Heart left ventricle (tissue), 13 donors: ENCODE measurements at regions not wholly inside any gene's neighbourhood (a gene's known extent, or its start where the extent isn't known, plus 50 kb on each side); places are given as distances from the start of the nearest gene placed in this dataset.

Source experiments
- POLR2A ChIP-seq, 2 donors: fragments of 450-650 bp; IDR thresholded peaks; one replicate each; pipeline ENCODE4 v1.6.1; 2017; ENCODE audit warnings: antibody characterized with exemption in 2 of 2, mild to moderate bottlenecking in 2 of 2, moderate library complexity in 2 of 2
- TF ChIP-seq, protein P1 (sequence below), 12 donors: fragments of 200-600 bp; sonication (generic) in 4 of 12; IDR thresholded peaks; one replicate each; pipeline versions ENCODE4 v1.5.0 to v1.8.0; 2018 to 2022; ENCODE audit warnings: antibody characterized with exemption in 12 of 12, mild to moderate bottlenecking in 5 of 12
- donor health status: ischemic (EF 13 %, LVEDD 7.1; RV severe dilation, severe dysfunction).
- donor health status: DM: no; HTN: yes; CAD: no.
- donor health status: DM: no; HTN: no; CAD: no.
- donor health status: ischemic (EF 25% LVEDD 6.9; RV normal size, moderate dysfunction).
- donor health status: ischemic (EF 25% LVEDD 5.7; RV mildly dilated, moderate dysfunction).
- donor health status: ischemic (EF 35%, LVEDD 5.7; RV mildly dilated, moderate dysfunction).
- donor health status: nonischemic (EF 11% LVEDD 7.7; RV severe dilation, severe dysfunction).
- donor health status: DM: yes; HTN: yes; CAD: no.
- donor health status: PGD.
- donor health status: ischemic (EF 29% LVEDD 5.4; RV normal size, mild dysfunction).
- donor health status: nonischemic (EF 23%, LVEDD 6.1; RV moderate dilation, normal function).

DNA sequence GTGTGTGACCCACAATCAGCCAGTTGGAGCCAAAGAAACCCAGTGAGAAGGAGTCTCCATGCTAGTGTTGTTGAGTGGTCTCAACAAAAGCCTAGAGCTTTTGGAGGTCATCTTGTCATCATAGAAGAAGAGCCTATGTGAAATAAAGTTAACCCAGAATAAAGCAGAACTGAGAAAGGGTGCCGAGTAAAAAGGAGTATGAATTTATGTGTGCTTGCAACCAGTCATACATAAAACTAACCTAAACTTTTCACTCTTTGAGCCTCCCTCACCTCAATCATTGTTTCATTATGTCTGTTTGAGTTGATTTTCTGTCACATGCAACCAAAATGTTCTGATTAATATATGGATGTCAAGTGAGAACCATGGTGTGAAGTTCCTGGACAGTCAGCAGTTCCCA lies 599.3 kb upstream of the ZEB2 start:
- TF ChIP-seq, protein P1, sequence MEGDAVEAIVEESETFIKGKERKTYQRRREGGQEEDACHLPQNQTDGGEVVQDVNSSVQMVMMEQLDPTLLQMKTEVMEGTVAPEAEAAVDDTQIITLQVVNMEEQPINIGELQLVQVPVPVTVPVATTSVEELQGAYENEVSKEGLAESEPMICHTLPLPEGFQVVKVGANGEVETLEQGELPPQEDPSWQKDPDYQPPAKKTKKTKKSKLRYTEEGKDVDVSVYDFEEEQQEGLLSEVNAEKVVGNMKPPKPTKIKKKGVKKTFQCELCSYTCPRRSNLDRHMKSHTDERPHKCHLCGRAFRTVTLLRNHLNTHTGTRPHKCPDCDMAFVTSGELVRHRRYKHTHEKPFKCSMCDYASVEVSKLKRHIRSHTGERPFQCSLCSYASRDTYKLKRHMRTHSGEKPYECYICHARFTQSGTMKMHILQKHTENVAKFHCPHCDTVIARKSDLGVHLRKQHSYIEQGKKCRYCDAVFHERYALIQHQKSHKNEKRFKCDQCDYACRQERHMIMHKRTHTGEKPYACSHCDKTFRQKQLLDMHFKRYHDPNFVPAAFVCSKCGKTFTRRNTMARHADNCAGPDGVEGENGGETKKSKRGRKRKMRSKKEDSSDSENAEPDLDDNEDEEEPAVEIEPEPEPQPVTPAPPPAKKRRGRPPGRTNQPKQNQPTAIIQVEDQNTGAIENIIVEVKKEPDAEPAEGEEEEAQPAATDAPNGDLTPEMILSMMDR (IDR thresholded peaks at IDR 0.05): no peak
- no peak for TF ChIP-seq POLR2A (IDR thresholded peaks at IDR 0.05)
